GM19023 (cell line): ENCODE measurements at regions not wholly inside any gene's neighbourhood (a gene's known extent, or its start where the extent isn't known, plus 50 kb on each side); places are given as distances from the start of the nearest gene placed in this dataset.
A peak's percentile ranks its signal among the peaks of the same experiment; 100 is the strongest.
"Not testable (repeated sequence)": the region's sequence is repeated elsewhere in the genome, so short reads cannot be mapped to it uniquely, and the experiment has no call there.

Experiments
- ATAC-seq: cut with Tn5 transposase; IDR thresholded peaks from one replicate; pipeline ENCODE4 v1.9.1; 2021; ENCODE audit warnings: mild to moderate bottlenecking, moderate library complexity; ENCODE audit not compliant: unreplicated experiment

- no peak for ATAC-seq
Measured at GRCh38 chr6:167688123-167688522, 138.6 kb upstream of the AFDN start.

GRCh38 chr6:167689278-167689677, 137.4 kb upstream of the AFDN start:
- ATAC-seq, result no peak

- ATAC-seq, result no peak
Measured at GRCh38 chr6:167689751-167690150, 137.0 kb upstream of the AFDN start.

GRCh38 chr6:167690167-167690922, 136.4 kb upstream of the AFDN start:
- not testable (repeated sequence) for ATAC-seq

GRCh38 chr6:167690931-167691330, 135.8 kb upstream of the AFDN start:
- ATAC-seq, result no peak

GRCh38 chr6:167691533-167692312, 135.0 kb upstream of the AFDN start:
- ATAC-seq, result no peak

- ATAC-seq, result not testable (repeated sequence)
Measured at GRCh38 chr6:167693478-167693877, 133.2 kb upstream of the AFDN start.

- ATAC-seq, result no peak
Measured at GRCh38 chr6:167695831-167696230, 130.9 kb upstream of the AFDN start.

- ATAC-seq, result no peak
Measured at GRCh38 chr6:167696296-167696695, 130.4 kb upstream of the AFDN start.

GRCh38 chr6:167697316-167697715, 129.4 kb upstream of the AFDN start:
- no peak for ATAC-seq

- ATAC-seq, result no peak
Measured at GRCh38 chr6:167698540-167698939, 128.2 kb upstream of the AFDN start.

- peak; percentile 83 for ATAC-seq
Measured at GRCh38 chr6:167699141-167699931, 127.4 kb upstream of the AFDN start.

- ATAC-seq, result no peak
Measured at GRCh38 chr6:167700199-167700598, 126.5 kb upstream of the AFDN start.

GRCh38 chr6:167701010-167701409, 125.7 kb upstream of the AFDN start:
- ATAC-seq, result no peak

GRCh38 chr6:167702241-167702827, 124.4 kb upstream of the AFDN start:
- no peak for ATAC-seq

GRCh38 chr6:167703347-167703746, 123.4 kb upstream of the AFDN start:
- ATAC-seq, result no peak

- no peak for ATAC-seq
Measured at GRCh38 chr6:167703781-167704180, 122.9 kb upstream of the AFDN start.

- ATAC-seq, result no peak
Measured at GRCh38 chr6:167704396-167704901, 122.3 kb upstream of the AFDN start.

GRCh38 chr6:167705211-167705750, 121.4 kb upstream of the AFDN start:
- ATAC-seq, result no peak

- peak; percentile 90 for ATAC-seq
Measured at GRCh38 chr6:167706313-167707109, 120.2 kb upstream of the AFDN start.
